ENCODE measurements at regions not wholly inside any gene's neighbourhood (a gene's known extent, or its start where the extent isn't known, plus 50 kb on each side); places are given as distances from the start of the nearest gene placed in this dataset.

DNA sequence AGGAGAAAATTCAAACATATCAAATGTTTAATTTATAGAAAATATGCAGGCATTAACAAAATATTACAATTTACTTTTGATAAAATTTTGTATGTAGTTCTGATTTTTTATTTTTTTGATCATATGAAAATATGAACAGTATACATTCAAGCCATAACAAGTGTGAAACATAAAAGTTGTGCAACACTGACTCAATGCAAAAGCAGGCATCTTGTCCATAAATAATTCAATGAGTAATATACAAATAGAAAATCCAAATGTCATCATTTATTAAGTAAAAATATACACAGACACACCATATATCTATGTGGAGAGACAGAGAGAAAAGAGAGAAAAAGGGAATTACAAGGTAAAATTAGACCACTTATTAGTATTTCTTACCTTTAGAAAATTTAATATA lies 1183.9 kb downstream of the SLITRK1 start:
- H3K14ac ChIP-seq (ENCODE audit: low read length) = no peak overlapping the region
- H3K27me3 ChIP-seq (ENCODE audit: control insufficient read depth in 3 of 3, insufficient read depth in 3 of 3, low read depth in 1 of 3, low read length in 3 of 3) = no peaks in the 10 kb centered on the region
- no peak overlapping the region for H2AK5ac ChIP-seq (ENCODE audit: low read depth, low read length)
- H2BK12ac ChIP-seq (ENCODE audit: low read length) = no peak overlapping the region
- no peaks in the 10 kb centered on the region for H3K4me1 ChIP-seq (ENCODE audit: control insufficient read depth in 2 of 2, insufficient read depth in 1 of 2, low read depth in 1 of 2, low read length in 2 of 2)
- no peaks in the 10 kb centered on the region for H3K79me1 ChIP-seq (ENCODE audit: low read depth, low read length)
- H2BK120ac ChIP-seq (ENCODE audit: low read depth, low read length) = no peak overlapping the region
- H3K9ac ChIP-seq (ENCODE audit: low read depth, low read length, poor library complexity) = no peak overlapping the region
- H2BK5ac ChIP-seq (ENCODE audit: low read length) = no peak overlapping the region
- H4K8ac ChIP-seq (ENCODE audit: low read depth, low read length) = no peak overlapping the region
- H3K23ac ChIP-seq (ENCODE audit: low read depth, low read length, poor library complexity) = no peak overlapping the region
- no peak overlapping the region for H3K18ac ChIP-seq (ENCODE audit: low read length)
- H3K4me3 ChIP-seq (ENCODE audit: low read length in 2 of 2) = no peak overlapping the region
- no peaks in the 10 kb centered on the region for H3K36me3 ChIP-seq (replicated peaks in 1 of 2; ENCODE audit: control insufficient read depth in 2 of 2, insufficient read depth in 2 of 2, low read length in 2 of 2)
- no peak for DNase-seq (ENCODE audit: low spot score)
- H3K4me2 ChIP-seq (ENCODE audit: insufficient read depth, low read length, poor library complexity, severe bottlenecking) = no peak overlapping the region
- H3K27ac ChIP-seq (replicated peaks; ENCODE audit: low read length) = no peak overlapping the region
- H2BK15ac ChIP-seq (ENCODE audit: low read length) = no peak overlapping the region
- H3K4ac ChIP-seq (ENCODE audit: low read length) = no peak overlapping the region
- no peak overlapping the region for H4K91ac ChIP-seq (ENCODE audit: low read depth, low read length, poor library complexity)
- no peaks in the 10 kb centered on the region for H3K9me3 ChIP-seq (replicated peaks in 1 of 2; ENCODE audit: control insufficient read depth in 2 of 2, insufficient read depth in 1 of 2, low read depth in 1 of 2, low read length in 2 of 2)
- no peak overlapping the region for H2AFZ ChIP-seq (ENCODE audit: low read length)

DNA sequence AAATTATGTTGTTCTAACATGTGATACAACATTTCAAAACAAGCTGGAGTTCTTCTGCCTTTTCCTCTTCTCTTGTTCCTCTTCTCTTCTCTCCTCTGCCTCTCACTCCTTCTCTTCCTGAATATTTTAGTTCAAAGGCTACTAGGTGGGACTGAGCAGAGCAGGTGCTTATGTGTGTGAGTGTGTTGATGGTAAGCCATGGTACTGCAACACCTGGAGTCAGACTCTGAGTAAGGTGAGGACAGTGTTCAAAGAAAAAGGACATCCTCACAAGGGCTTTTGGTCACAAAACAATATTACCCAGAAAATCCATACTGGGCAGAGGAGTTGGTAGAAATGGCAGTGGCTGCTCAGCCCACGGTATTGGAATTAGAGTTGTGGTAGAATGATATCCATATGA lies 1188.7 kb downstream of the SLITRK1 start:
- H4K8ac ChIP-seq (ENCODE audit: low read depth, low read length) = no peak overlapping the region
- H3K4me2 ChIP-seq (ENCODE audit: insufficient read depth, low read length, poor library complexity, severe bottlenecking) = no peak overlapping the region
- no peak overlapping the region for H4K91ac ChIP-seq (ENCODE audit: low read depth, low read length, poor library complexity)
- no peaks in the 10 kb centered on the region for H3K9me3 ChIP-seq (replicated peaks in 1 of 2; ENCODE audit: control insufficient read depth in 2 of 2, insufficient read depth in 1 of 2, low read depth in 1 of 2, low read length in 2 of 2)
- no peak overlapping the region for H3K23ac ChIP-seq (ENCODE audit: low read depth, low read length, poor library complexity)
- H3K27me3 ChIP-seq (ENCODE audit: control insufficient read depth in 3 of 3, insufficient read depth in 3 of 3, low read depth in 1 of 3, low read length in 3 of 3) = no peaks in the 10 kb centered on the region
- no peak overlapping the region for H3K14ac ChIP-seq (ENCODE audit: low read length)
- no peak overlapping the region for H3K27ac ChIP-seq (replicated peaks; ENCODE audit: low read length)
- H2AFZ ChIP-seq (ENCODE audit: low read length) = no peak overlapping the region
- H2BK12ac ChIP-seq (ENCODE audit: low read length) = no peak overlapping the region
- H2BK120ac ChIP-seq (ENCODE audit: low read depth, low read length) = no peak overlapping the region
- no peak overlapping the region for H3K4ac ChIP-seq (ENCODE audit: low read length)
- no peaks in the 10 kb centered on the region for H3K36me3 ChIP-seq (replicated peaks in 1 of 2; ENCODE audit: control insufficient read depth in 2 of 2, insufficient read depth in 2 of 2, low read length in 2 of 2)
- no peak overlapping the region for H3K9ac ChIP-seq (ENCODE audit: low read depth, low read length, poor library complexity)
- no peak for DNase-seq (ENCODE audit: low spot score)
- H3K18ac ChIP-seq (ENCODE audit: low read length) = no peak overlapping the region
- no peak overlapping the region for H2BK15ac ChIP-seq (ENCODE audit: low read length)
- no peak overlapping the region for H2BK5ac ChIP-seq (ENCODE audit: low read length)
- H3K4me1 ChIP-seq (ENCODE audit: control insufficient read depth in 2 of 2, insufficient read depth in 1 of 2, low read depth in 1 of 2, low read length in 2 of 2) = no peaks in the 10 kb centered on the region
- no CpG with 5 or more reads among the region's 1 CpG for WGBS, 2 donors (ENCODE audit: extremely low coverage in 2 of 2, insufficient read length in 2 of 2, insufficient replicate concordance in 1 of 2)
- no peaks in the 10 kb centered on the region for H3K79me1 ChIP-seq (ENCODE audit: low read depth, low read length)
- no peak overlapping the region for H2AK5ac ChIP-seq (ENCODE audit: low read depth, low read length)
- no peak overlapping the region for H3K4me3 ChIP-seq (ENCODE audit: low read length in 2 of 2)

DNA sequence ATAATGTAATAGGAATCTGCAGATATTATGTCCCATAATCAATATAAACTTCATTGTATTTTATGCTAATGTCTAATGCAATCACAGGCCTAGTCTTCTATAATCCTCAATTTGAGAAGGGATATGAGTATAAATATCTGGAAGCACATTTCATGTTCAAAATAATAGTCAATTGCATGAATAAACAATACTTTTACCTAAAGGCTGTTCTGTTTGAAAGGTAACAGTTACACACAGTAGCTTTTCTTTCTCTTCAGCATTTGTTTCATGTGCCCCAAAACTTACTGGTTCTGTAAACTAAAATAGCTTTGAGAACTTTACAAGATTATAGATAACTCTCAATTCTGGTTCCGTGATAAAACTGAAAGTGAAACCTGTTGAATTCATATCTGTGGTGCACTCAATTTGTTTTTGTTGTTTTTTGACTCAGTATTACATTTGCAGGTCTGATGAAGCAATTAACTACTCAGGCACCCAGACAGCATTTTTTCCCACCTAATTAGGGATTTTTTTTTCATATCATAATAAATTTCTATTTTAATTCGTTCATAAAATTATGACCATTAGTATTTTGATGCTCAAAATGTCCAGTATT lies 1193.8 kb downstream of the SLITRK1 start:
- no peak overlapping the region for H3K4me2 ChIP-seq (ENCODE audit: insufficient read depth, low read length, poor library complexity, severe bottlenecking)
- no peaks in the 10 kb centered on the region for H3K4me1 ChIP-seq (ENCODE audit: control insufficient read depth in 2 of 2, insufficient read depth in 1 of 2, low read depth in 1 of 2, low read length in 2 of 2)
- no peak overlapping the region for H3K4ac ChIP-seq (ENCODE audit: low read length)
- no peaks in the 10 kb centered on the region for H3K9me3 ChIP-seq (replicated peaks in 1 of 2; ENCODE audit: control insufficient read depth in 2 of 2, insufficient read depth in 1 of 2, low read depth in 1 of 2, low read length in 2 of 2)
- no peak overlapping the region for H3K18ac ChIP-seq (ENCODE audit: low read length)
- H2BK120ac ChIP-seq (ENCODE audit: low read depth, low read length) = no peak overlapping the region
- H3K9ac ChIP-seq (ENCODE audit: low read depth, low read length, poor library complexity) = no peak overlapping the region
- no peak overlapping the region for H2BK5ac ChIP-seq (ENCODE audit: low read length)
- H3K27ac ChIP-seq (replicated peaks; ENCODE audit: low read length) = no peak overlapping the region
- H2AFZ ChIP-seq (ENCODE audit: low read length) = peak overlapping the region; percentile 56
- no peaks in the 10 kb centered on the region for H3K79me1 ChIP-seq (ENCODE audit: low read depth, low read length)
- no peak overlapping the region for H3K4me3 ChIP-seq (ENCODE audit: low read length in 2 of 2)
- no peak overlapping the region for H3K14ac ChIP-seq (ENCODE audit: low read length)
- H3K27me3 ChIP-seq (ENCODE audit: control insufficient read depth in 3 of 3, insufficient read depth in 3 of 3, low read depth in 1 of 3, low read length in 3 of 3) = no peaks in the 10 kb centered on the region
- no peak overlapping the region for H2AK5ac ChIP-seq (ENCODE audit: low read depth, low read length)
- H4K91ac ChIP-seq (ENCODE audit: low read depth, low read length, poor library complexity) = no peak overlapping the region
- H3K36me3 ChIP-seq (replicated peaks in 1 of 2; ENCODE audit: control insufficient read depth in 2 of 2, insufficient read depth in 2 of 2, low read length in 2 of 2) = no peaks in the 10 kb centered on the region
- no peak overlapping the region for H4K8ac ChIP-seq (ENCODE audit: low read depth, low read length)
- no peak overlapping the region for H2BK15ac ChIP-seq (ENCODE audit: low read length)
- no peak for DNase-seq (ENCODE audit: low spot score)
- no CpG with 5 or more reads among the region's 2 CpGs for WGBS, 2 donors (ENCODE audit: extremely low coverage in 2 of 2, insufficient read length in 2 of 2, insufficient replicate concordance in 1 of 2)
- no peak overlapping the region for H3K23ac ChIP-seq (ENCODE audit: low read depth, low read length, poor library complexity)
- H2BK12ac ChIP-seq (ENCODE audit: low read length) = no peak overlapping the region

DNA sequence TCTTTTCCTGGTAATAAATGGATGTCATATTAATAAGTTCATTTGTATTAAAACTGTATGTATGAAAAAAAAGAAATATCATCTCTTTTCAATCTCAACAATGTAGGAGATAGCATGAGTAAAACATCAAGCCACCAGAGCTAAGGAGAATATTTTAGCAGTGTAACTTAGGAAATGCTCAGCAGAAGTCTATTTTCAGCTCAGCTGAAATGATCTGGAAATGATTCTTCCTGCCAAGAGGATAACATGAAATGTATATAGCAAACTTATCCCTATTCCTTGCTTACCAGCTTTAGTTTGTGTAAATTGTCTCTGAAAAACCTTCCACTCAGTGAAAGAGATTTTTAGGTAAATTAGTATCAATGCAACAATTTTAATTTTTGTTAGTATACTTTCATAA lies 1194.4 kb downstream of the SLITRK1 start:
- Histone ChIP-seq H4K91ac (ENCODE audit: low read depth, low read length, poor library complexity) (no peak overlapping the region), H3K23ac (ENCODE audit: low read depth, low read length, poor library complexity) (no peak overlapping the region), H2AFZ (ENCODE audit: low read length) (no peak overlapping the region), H2BK15ac (ENCODE audit: low read length) (no peak overlapping the region), H3K27ac (replicated peaks; ENCODE audit: low read length) (no peak overlapping the region), H3K4me3 (ENCODE audit: low read length in 2 of 2) (no peak overlapping the region), H3K9ac (ENCODE audit: low read depth, low read length, poor library complexity) (no peak overlapping the region), H3K4ac (ENCODE audit: low read length) (no peak overlapping the region), H3K18ac (ENCODE audit: low read length) (no peak overlapping the region), H3K4me2 (ENCODE audit: insufficient read depth, low read length, poor library complexity, severe bottlenecking) (no peak overlapping the region), H3K9me3 (replicated peaks in 1 of 2; ENCODE audit: control insufficient read depth in 2 of 2, insufficient read depth in 1 of 2, low read depth in 1 of 2, low read length in 2 of 2) (no peaks in the 10 kb centered on the region), H3K27me3 (ENCODE audit: control insufficient read depth in 3 of 3, insufficient read depth in 3 of 3, low read depth in 1 of 3, low read length in 3 of 3) (no peaks in the 10 kb centered on the region), H3K14ac (ENCODE audit: low read length) (no peak overlapping the region), H3K4me1 (ENCODE audit: control insufficient read depth in 2 of 2, insufficient read depth in 1 of 2, low read depth in 1 of 2, low read length in 2 of 2) (no peaks in the 10 kb centered on the region), H2BK5ac (ENCODE audit: low read length) (no peak overlapping the region), H2BK120ac (ENCODE audit: low read depth, low read length) (no peak overlapping the region), H4K8ac (ENCODE audit: low read depth, low read length) (no peak overlapping the region), H2BK12ac (ENCODE audit: low read length) (no peak overlapping the region), H2AK5ac (ENCODE audit: low read depth, low read length) (no peak overlapping the region), H3K36me3 (replicated peaks in 1 of 2; ENCODE audit: control insufficient read depth in 2 of 2, insufficient read depth in 2 of 2, low read length in 2 of 2) (no peaks in the 10 kb centered on the region), H3K79me1 (ENCODE audit: low read depth, low read length) (no peaks in the 10 kb centered on the region)
- DNase-seq (ENCODE audit: low spot score) = no peak

Data from neuronal stem cell (in vitro differentiated cells).